ENCODE measurements at regions not wholly inside any gene's neighbourhood (a gene's known extent, or its start where the extent isn't known, plus 50 kb on each side); places are given as distances from the start of the nearest gene placed in this dataset.

- TF ChIP-seq, protein P1, sequence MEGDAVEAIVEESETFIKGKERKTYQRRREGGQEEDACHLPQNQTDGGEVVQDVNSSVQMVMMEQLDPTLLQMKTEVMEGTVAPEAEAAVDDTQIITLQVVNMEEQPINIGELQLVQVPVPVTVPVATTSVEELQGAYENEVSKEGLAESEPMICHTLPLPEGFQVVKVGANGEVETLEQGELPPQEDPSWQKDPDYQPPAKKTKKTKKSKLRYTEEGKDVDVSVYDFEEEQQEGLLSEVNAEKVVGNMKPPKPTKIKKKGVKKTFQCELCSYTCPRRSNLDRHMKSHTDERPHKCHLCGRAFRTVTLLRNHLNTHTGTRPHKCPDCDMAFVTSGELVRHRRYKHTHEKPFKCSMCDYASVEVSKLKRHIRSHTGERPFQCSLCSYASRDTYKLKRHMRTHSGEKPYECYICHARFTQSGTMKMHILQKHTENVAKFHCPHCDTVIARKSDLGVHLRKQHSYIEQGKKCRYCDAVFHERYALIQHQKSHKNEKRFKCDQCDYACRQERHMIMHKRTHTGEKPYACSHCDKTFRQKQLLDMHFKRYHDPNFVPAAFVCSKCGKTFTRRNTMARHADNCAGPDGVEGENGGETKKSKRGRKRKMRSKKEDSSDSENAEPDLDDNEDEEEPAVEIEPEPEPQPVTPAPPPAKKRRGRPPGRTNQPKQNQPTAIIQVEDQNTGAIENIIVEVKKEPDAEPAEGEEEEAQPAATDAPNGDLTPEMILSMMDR (IDR thresholded peaks at IDR 0.05) = no peak
- TF ChIP-seq POLR2AphosphoS5 (IDR thresholded peaks at IDR 0.05) (no peak), POLR2A (IDR thresholded peaks at IDR 0.05) (no peak), EP300 (IDR thresholded peaks at IDR 0.05) (no peak)
Measured at GRCh38 chr5:157993201-157993600, 134.3 kb upstream of the CLINT1 start.
